Jurkat, Clone E6-1 (cell line): ENCODE measurements at regions not wholly inside any gene's neighbourhood (a gene's known extent, or its start where the extent isn't known, plus 50 kb on each side); places are given as distances from the start of the nearest gene placed in this dataset.

Experiments
- DNase-seq: peaks from one replicate; pipeline ENCODE4 v3.0.0-alpha.2; 2011; ENCODE audit warnings: low read depth, low spot score
- H3K4me3 ChIP-seq: 2 replicates; pipeline ENCODE4 v1.5.1; 2011; ENCODE audit warnings: mild to moderate bottlenecking, low read length, control low read depth, moderate library complexity

DNA sequence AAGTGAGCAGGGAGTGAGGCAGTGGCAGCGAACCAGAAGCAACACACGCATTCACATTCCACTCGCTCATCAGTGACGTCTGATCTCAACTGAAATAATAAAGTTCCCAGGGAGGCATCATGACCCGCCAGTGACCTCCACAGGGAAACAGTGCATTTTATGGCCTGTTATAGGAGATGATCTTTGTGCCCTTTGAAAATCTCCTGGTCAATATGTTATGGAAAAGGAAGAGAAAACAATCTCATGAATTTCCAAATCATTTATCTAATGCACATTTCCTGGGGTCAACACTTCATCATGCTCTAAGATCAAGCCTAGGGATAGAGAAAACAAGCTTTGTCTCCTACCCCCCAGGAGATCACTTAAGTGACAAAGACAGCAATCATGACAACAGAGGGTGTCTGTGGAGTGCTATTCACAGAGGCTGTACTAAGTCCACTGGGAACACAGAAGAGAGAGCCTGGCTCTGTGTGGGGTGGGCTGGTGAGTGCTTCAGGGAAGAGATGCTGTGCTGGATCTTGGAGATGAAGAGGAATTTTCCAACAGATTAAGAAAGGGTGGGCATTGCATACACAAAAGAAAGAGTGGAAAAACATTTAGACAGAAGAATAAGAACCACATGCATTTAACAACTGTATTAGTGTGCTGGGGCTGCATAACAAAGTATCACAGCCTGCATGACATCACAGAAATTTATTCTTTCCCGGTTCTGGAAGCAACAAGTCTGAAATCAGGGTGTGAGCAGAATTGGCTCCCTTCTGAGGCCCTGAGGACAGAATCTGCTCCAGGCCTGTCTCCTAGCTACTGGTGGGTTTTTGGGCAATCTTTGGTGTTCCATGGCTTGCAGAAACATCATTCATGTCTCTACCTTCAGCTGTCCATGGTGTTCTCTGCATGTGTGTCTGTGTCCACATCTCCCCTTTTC is 613.9 kb upstream of the IGFBP3 start:
- DNase-seq, result no peak
- no peak overlapping the region for H3K4me3 ChIP-seq

DNA sequence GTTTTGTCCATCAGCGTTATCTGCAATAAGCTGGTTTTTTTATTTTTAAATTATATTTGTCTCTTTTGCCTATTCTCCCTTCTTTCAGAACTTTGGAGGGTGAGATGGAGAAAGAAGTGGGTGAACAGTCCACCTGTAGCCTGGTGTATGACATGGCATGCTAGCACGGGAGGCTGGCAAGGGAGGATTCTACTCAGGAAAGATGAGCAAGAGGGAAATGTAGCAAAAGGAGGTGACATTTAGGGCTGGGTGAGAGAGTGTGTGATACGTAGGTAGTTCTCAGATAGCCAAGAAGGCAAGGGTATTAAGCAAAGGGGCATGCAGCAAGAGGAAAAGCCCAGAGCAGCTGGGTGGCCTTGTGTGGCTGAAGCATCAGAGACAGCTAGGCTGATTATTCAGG is 612.9 kb upstream of the IGFBP3 start:
- H3K4me3 ChIP-seq, result no peak overlapping the region
- no peak for DNase-seq

DNA sequence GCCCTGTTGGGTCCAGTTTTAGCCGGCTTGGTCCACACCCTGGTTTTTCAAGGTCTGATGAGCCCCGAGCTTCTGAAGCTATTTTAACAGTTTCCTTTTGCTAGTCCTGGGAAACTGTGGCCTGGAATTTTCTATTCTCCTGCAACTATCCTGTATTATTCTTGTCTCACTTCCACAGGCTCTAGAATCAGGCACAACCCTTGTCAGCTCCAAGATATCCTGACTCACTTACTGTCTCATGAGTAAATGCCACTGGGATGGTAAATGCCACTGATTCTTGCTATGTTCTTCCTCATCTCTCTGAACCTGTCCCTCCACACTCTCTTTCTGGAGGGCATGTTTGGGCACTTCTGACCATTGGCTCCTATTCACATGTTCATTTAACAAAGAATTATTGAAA is 611.5 kb upstream of the IGFBP3 start:
- no peak for DNase-seq
- no peak overlapping the region for H3K4me3 ChIP-seq

DNA sequence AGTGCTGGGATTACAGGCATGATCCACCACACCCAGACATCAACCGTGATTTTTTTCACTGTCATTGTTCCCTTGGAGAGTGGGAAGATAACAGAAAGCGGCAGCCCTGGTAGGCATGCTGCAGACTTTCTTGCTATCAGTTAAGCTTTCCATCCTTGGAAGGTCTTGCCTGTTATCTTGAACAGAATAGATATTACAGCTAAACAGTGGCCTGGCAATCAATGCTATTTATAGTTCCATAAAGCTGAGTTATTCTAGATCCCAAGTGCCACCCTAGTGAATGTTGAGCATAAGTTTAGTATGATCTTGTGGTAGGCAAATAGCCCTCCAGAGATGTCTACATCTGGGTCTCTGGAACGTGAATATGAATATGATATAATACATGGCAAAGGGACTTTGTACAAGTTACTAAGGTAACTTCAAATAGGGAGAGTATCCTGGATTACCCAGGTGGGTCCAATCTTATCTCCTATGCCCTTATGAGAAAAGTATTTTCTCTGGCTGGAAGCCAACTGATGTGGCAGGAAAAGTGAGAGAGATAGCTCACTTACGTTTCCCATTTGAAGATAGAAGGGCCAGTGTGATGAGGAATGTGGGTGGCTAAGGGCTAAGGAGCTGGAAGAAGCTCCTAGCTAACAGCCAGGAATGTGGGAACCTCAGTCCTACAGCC is 609.1 kb upstream of the IGFBP3 start:
- no peak overlapping the region for H3K4me3 ChIP-seq
- no peak for DNase-seq

DNA sequence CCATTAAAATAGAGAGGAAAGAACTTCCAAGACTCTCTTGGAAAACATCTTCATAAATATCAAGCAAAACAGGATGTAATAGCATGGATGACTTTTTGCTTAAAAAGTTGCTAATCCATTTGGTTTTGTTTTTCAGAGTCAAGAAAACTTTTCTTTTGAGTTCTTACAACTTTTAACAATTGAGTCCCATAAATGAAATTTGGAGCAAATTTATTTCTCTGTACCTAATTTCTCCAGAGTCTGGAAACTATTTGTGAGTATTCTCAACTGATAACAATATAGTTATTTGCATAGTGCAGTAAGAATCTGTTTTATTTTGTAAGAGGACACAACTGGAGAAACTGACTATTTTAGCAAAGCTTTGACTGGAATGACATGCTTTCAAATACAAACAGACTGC is 606.3 kb upstream of the IGFBP3 start:
- DNase-seq, result no peak
- no peak overlapping the region for H3K4me3 ChIP-seq

DNA sequence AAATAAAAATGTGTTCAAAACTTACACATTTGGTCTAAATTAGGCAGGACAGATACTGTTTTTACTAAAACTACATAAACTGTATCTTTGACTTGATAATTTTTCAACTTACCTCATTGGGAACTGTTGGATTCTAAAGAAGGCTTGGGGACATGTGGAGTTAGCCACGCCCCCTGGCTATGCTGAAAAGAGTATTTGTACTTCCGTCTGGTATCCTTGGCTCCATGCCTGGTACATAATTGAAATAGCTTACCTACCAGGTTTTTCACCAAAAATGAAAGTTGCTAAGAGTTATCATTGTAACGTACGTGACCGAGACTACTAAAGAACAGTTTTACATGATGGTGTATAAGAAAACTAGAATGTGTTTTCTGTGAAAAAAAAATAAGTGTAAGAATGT is 604.8 kb upstream of the IGFBP3 start:
- no peak for DNase-seq
- no peak overlapping the region for H3K4me3 ChIP-seq

DNA sequence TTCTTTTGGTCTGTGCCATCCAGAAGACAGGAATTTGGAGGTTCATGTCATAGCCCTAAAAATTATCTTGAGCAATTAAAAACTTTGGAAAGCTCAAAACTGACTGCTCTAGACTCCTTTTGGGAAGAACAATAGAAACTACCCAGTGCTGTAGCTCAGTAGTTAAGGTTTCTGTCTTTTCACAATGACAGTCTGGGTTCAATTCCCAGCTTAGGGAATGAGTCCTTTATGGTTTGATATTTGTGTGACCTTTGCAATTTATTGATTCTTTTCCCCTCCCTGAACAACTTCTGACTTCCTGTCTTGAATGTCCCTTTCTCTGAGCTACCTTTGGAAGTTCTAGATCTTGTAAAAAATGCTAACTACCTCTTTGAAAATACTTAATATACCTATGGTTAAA is 603.3 kb upstream of the IGFBP3 start:
- no peak overlapping the region for H3K4me3 ChIP-seq
- DNase-seq, result no peak

DNA sequence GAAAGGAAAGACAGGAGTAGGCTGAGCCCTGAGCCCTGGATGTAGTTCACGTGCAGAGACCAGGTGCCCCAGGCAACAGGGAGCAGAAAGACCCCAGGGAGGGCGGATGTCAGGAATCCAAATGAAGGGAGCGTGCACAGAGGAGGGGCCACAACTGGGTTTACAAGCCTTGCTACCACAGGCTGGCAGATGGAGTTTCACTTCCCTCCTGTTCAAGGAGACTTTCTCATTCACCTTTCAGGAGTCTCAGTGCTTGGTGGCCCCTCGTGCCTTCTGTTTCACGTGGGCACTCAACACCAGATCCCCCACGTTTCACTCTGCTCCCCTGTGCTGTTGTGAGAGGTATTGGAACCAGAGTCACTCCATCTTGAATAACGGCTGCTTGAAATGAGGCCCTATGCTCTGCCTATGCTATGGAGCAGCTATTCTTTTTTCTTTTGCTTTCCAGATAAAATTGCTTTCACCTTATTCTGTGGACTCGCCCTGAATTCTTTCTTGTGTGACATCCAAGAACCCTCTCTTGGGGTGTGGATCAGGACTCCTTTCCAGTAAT is 601.4 kb upstream of the IGFBP3 start:
- no peak for DNase-seq
- no peak overlapping the region for H3K4me3 ChIP-seq

DNA sequence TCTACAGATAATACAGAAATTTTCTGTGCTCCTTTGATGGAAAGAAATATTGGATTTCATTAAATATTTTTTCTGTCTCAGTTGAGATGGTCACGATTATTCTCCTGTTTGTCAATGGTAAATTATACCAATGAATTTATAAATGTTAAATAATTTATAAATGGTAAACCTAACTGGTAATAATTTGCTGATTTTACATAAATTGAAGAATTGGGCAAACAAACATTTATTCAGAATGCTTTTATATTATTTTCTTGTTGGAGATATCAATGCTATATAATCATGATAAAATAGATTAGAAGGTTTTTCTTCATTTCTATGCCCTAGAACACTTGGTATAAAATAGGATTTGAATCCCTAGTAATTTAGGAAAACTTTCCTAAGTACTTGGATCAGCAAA is 597.6 kb upstream of the IGFBP3 start:
- no peak overlapping the region for H3K4me3 ChIP-seq
- no peak for DNase-seq

DNA sequence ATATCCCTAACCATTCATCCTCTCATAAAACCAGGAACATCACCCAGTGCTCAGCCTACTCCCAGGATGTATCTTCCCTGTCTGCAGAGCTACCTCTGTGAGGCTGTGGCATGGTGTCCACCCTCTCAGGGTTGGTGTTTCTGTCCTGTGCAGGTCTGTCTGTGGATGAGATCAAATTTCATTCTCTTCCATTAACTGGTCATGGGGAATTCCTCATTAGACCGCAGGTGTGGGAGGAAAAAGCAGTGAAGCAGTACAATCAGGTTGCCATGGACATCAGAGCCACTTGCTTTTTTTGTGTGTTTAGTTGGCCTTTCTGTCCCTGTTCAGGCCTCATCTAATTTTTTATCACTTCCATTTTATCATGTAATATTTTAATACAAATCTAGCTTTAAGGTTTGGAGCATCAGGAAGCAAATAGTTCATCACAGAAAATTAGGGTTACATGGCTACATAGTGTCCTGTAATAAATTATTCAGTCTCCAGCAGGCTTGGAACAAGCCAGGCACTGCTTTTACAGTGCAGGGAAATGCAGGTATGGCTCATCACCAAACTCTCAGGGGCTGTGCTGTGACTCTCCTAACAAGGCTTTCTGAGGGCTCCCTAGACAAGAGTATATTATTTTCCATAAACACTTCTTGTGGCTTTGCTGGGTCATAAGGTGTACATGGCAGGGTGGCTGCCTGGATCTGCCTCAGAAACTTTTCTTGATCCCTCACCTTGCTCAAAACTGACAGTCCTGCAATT is 594.9 kb upstream of the IGFBP3 start:
- no peak for DNase-seq
- H3K4me3 ChIP-seq, result no peak overlapping the region

DNA sequence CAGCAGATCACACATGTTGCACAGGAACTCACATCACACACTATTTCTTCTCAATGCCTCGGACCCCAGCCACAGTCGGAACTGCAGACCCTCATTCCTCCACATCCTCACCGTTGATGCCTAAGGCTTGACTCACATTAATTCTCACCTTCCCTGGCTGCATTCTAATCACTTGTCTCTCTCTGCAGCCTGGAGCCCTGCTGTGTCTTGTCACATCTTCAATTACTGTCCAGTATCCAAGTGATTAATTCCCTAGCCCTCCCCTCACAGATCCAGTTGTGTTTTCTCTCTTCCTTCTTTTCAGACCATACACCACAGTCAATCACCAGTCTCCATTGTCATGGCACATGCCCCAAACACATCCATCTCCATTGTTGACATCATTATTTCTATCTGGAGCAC is 592.4 kb upstream of the IGFBP3 start:
- no peak for DNase-seq

DNA sequence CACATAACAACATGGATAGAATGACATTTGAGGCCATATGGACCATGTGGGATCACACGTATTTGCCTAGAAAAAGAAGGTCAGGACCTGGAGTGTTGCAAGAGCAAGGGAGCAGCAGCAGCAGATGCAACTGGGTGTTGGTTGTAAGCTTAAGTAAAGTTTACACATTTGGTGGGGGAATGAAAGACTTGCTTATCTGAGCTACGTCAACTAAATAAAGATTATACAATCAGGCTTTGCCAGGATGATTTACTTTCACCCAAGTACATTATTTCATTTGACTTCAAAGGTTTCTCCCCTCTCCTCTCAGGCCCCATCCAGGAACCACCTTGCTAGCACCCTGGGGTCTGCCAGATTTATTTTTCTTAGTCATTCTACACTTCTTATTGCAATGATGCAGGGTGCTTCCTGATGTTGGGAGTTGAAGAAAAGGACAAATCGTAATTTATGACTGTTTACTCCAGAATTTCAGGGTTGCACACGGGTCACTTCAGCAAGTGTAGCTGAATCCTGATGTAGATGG is 591.9 kb upstream of the IGFBP3 start:
- H3K4me3 ChIP-seq, result no peak overlapping the region
- DNase-seq, result no peak

More for the DNA sequence above, 592.4 kb upstream of the IGFBP3 start:
- no peak overlapping the region for H3K4me3 ChIP-seq

DNA sequence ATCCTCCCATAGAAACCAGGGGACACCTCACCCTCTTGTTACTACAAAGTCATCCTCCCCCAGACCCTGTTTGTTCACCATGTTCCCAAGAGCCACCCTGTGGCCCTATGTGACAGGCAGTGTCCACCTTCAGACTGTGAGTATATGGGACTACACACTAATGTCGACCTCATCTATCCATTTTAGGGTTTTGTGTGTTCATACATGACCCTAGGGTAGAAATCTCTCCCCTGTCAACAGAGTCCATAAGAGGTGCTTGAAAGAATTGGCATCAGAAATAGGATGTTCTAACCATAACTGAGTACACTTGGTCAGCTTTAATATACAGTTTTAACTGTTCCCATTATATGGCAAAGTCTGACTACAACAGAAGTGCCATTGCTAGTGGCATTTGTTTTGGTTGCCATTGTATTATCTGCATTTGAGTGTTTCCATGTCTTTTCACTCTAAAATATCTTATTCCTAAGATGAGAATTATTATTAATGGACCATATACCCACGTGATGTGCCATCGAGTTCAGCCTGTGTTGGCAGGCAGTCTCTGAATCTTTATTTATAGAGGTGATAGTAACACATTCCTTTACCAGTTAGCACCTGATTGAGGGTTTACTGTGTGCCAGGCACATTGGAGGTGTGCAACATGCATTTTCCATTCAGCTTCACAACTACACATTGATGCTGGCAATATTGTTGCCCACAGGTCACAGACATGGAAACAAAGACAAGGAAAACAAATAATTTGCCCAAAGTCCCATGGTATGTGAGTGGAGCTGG is 590.6 kb upstream of the IGFBP3 start:
- H3K4me3 ChIP-seq, result no peak overlapping the region
- no peak for DNase-seq

DNA sequence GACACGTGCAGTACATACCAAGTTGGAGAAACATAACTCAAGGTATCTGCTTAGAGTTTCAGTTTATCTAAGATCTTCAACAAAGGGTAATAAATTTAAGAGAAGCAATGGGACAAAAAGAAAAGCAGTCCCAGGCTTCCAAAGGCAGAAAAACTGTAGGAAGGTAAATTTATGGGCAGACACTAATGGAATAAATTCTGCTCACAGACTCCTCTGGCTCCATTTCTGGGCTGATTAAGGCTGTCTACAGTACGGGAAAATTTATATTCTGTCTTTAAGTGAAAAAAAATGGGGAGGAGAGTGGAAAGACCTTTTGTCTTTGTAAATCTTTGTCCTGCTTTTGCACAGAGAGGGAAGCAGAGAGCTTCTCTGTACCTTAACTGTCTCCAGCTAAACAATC is 587.5 kb upstream of the IGFBP3 start:
- no peak overlapping the region for H3K4me3 ChIP-seq
- DNase-seq, result no peak

DNA sequence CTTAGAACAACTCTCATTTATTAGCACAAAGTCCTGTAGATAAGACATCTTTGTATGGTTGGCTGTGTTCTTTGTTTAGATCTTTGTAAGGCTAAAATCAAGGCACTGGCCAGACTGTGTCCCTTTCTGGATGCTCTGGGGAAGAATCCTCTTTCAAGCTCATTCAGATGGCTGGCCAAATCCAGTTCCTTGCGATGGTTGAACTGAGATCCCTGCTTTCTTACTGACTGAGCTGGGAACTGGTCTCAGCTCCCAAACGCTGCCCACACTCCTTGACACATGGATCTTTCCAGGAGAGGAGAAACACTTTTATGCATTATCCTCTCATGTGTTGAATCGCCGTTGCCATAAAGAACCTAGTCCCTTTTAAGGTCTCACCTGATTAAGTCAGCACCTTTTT is 586.5 kb upstream of the IGFBP3 start:
- H3K4me3 ChIP-seq, result no peak overlapping the region
- no peak for DNase-seq

DNA sequence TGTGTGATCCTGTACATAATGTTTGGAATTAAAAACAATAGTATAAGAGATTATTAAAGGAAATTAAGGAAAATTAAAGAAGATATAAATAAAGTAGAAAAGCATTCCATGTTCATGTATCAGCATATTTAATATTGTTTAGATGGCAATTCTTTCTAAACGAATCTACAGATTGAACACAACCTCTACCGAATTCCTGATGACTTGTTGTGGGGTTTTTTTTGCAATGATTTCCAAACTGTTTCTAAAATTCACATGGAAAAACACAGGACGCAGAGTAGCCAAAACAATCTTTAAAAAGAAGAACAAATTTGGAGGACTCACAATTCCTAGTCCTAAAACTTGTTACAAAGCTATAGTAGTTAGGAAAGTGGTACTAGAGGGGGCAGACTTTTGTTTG is 573.4 kb upstream of the IGFBP3 start:
- DNase-seq, result no peak
- no peak overlapping the region for H3K4me3 ChIP-seq

DNA sequence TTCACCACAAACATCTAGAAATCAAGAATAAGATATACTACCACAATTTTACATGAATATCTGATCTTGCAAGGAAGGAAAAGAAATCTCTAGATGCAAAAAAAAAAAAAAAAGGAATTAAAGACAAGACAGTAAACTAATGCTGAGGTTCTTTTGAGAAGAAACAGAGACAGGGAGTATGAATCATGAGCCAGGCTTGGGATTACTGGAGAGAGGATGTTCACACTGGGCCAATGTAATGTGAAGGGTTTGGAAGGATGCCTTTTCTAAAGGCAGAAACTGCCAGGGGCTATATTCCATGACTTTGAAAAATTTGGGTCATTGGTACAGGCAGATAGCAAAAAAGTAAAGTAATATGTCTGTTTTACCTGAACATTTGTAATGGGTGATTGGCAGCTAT is 573.0 kb upstream of the IGFBP3 start:
- DNase-seq, result no peak
- H3K4me3 ChIP-seq, result no peak overlapping the region

DNA sequence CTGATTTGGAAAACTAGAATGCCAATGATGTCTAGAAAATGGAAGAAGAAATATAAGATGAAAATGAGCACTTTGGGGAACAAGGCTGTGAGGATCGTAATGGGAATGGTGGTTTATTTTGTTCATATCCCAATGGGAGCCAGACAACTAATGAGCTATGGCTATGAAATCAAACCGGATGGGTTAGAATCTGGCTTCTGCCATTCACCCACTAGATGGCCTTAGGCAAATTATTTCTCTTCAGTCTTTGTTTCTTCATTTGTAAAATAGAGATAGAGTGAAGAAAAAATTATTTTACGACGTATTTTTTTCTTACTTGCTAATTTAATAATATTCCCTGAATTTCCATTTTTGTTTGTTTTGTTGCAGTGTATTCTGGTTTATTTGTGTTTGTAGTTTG is 572.1 kb upstream of the IGFBP3 start:
- no peak for DNase-seq
- no peak overlapping the region for H3K4me3 ChIP-seq

DNA sequence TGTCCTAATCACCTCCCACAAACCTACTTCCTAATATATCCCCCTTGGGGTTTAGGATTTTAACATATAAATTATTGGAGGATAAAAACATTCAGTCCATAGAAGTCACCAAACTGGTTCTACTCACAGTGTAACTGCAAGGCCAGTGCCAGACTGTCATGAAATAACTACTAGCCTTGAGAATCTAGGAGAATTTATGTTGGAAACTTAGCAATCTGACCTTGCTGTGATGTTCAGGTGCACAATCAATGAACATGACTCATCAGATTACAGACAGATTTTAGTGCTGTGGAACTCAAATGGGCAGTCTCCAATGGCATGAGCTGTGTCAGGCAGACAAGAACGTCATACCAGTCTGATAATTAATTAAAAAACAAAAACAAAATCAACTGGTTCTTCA is 571.4 kb upstream of the IGFBP3 start:
- no peak overlapping the region for H3K4me3 ChIP-seq
- no peak for DNase-seq
